ENCODE measurements at regions not wholly inside any gene's neighbourhood (a gene's known extent, or its start where the extent isn't known, plus 50 kb on each side); places are given as distances from the start of the nearest gene placed in this dataset.

DNA sequence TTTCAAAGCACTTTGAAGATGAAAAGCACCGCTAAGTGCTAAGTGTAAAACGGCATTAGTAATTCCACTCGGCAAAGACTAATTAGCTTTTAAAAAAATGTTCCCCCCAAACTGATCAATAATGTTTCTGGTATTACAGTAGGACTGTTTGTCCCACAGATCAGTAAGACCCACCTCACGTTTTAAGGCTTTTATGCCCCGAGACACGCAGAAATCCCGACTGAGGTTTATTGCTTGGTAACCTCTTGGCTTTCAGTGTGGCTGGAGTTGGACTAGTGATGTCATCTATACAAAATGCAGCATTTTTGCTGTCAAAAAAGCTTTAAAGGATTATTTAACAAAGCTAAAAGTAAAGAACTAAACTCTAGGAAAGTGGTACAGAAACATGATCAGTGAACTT, 414.6 kb upstream of the PSMD7 start:
- H3K4me1 ChIP-seq (ENCODE audit: control insufficient read depth in 1 of 2, insufficient read depth in 2 of 2, low read depth in 1 of 2, low read length in 1 of 2), result no peaks in the 10 kb centered on the region; a peak in 1 of 4 replicates
- H3K4me2 ChIP-seq, result no peak overlapping the region
- no peaks in the 10 kb centered on the region for H3K27me3 ChIP-seq (ENCODE audit: insufficient read depth)
- ChIA-PET POLR2A (no interaction called here), CTCF (interaction anchor here (1.3 to 3.4 kb wide), 8 partner anchors 9 to 706 kb away, joined by 3 to 15 read pairs (median 6); no protein-coding TSS in a partner anchor)
- H3K9me2 ChIP-seq, result no peaks in the 10 kb centered on the region
- 60% methylated on average over 7 of the region's 7 CpGs for WGBS (ENCODE audit: low lambda C conversion rate)
- H3F3A ChIP-seq (replicated peaks; ENCODE audit: insufficient read depth), result no peaks in the 10 kb centered on the region
- DNase-seq, result no peak
- no peaks in the 10 kb centered on the region for H3K36me3 ChIP-seq (replicated peaks in 1 of 2; ENCODE audit: control insufficient read depth in 1 of 2, insufficient read depth in 2 of 2, low read length in 1 of 2)
- no peak overlapping the region for H2AFZ ChIP-seq (ENCODE audit: low read depth)
- no peaks in the 10 kb centered on the region for H3K9me3 ChIP-seq
- TF ChIP-seq RXRA (IDR thresholded peaks at IDR 0.05; ENCODE audit: borderline replicate concordance, low read depth) (no peak), EP300 (IDR thresholded peaks at IDR 0.05; ENCODE audit: borderline replicate concordance in 1 of 2, low read depth in 1 of 2, low read length in 1 of 2) (no peak), JUND (IDR thresholded peaks at IDR 0.05) (no peak), TEAD4 (IDR thresholded peaks at IDR 0.05; ENCODE audit: borderline replicate concordance, insufficient read depth) (no peak), EZH2phosphoT487 (IDR thresholded peaks at IDR 0.05; ENCODE audit: borderline replicate concordance, low read depth) (no peak), FOXJ3 (CRISPR knock-in tag; IDR thresholded peaks at IDR 0.05) (no peak), TCF12 (IDR thresholded peaks at IDR 0.05) (no peak), FOSL2 (IDR thresholded peaks at IDR 0.05; ENCODE audit: borderline replicate concordance, low read depth) (no peak), GABPA (IDR thresholded peaks at IDR 0.05; ENCODE audit: low read depth) (no peak), PBX3 (IDR thresholded peaks at IDR 0.05) (no peak), RCOR1 (IDR thresholded peaks at IDR 0.05; ENCODE audit: low read length) (no peak), ELF1 (IDR thresholded peaks at IDR 0.05) (no peak), IRF3 (IDR thresholded peaks at IDR 0.05; ENCODE audit: low read depth, low read length) (no peak), REST (IDR thresholded peaks at IDR 0.05; ENCODE audit: low read depth, low read length) (no peak), YY1 (IDR thresholded peaks at IDR 0.05; ENCODE audit: low read depth) (no peak), RFX5 (IDR thresholded peaks at IDR 0.05; ENCODE audit: low read length) (no peak)
- TF ChIP-seq, protein P1, sequence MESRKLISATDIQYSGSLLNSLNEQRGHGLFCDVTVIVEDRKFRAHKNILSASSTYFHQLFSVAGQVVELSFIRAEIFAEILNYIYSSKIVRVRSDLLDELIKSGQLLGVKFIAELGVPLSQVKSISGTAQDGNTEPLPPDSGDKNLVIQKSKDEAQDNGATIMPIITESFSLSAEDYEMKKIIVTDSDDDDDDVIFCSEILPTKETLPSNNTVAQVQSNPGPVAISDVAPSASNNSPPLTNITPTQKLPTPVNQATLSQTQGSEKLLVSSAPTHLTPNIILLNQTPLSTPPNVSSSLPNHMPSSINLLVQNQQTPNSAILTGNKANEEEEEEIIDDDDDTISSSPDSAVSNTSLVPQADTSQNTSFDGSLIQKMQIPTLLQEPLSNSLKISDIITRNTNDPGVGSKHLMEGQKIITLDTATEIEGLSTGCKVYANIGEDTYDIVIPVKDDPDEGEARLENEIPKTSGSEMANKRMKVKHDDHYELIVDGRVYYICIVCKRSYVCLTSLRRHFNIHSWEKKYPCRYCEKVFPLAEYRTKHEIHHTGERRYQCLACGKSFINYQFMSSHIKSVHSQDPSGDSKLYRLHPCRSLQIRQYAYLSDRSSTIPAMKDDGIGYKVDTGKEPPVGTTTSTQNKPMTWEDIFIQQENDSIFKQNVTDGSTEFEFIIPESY (IDR thresholded peaks at IDR 0.05; ENCODE audit: borderline replicate concordance, low read depth), result no peak
- H3K4me3 ChIP-seq (ENCODE audit: low read depth in 2 of 2, low read length in 1 of 2), result no peak overlapping the region
- no peak overlapping the region for H3K9ac ChIP-seq
- H3K27ac ChIP-seq (ENCODE audit: low read depth in 2 of 2, low read length in 1 of 2), result no peak overlapping the region
- H3K79me2 ChIP-seq (ENCODE audit: insufficient read depth), result no peaks in the 10 kb centered on the region
- no peaks in the 10 kb centered on the region for H4K20me1 ChIP-seq (ENCODE audit: insufficient read depth)

Data from SK-N-SH (cell line).